ENCODE measurements at regions not wholly inside any gene's neighbourhood (a gene's known extent, or its start where the extent isn't known, plus 50 kb on each side); places are given as distances from the start of the nearest gene placed in this dataset.

GRCh38 chr10:29104661-29105399, 184.0 kb upstream of the LYZL1 start:
- no peak for DNase-seq (ENCODE audit: low read depth in 4 of 4, low spot score in 3 of 4)

GRCh38 chr10:29105516-29106215, 183.2 kb upstream of the LYZL1 start:
- DNase-seq (ENCODE audit: low read depth in 4 of 4, low spot score in 3 of 4) = no peak

- DNase-seq (ENCODE audit: low read depth in 4 of 4, low spot score in 3 of 4) = no peak
Measured at GRCh38 chr10:29106287-29106686, 182.6 kb upstream of the LYZL1 start.

- DNase-seq (ENCODE audit: low read depth in 4 of 4, low spot score in 3 of 4) = no peak
Measured at GRCh38 chr10:29107866-29108498, 180.9 kb upstream of the LYZL1 start.

GRCh38 chr10:29109707-29110571, 178.9 kb upstream of the LYZL1 start:
- no peak for DNase-seq (ENCODE audit: low read depth in 4 of 4, low spot score in 3 of 4)

GRCh38 chr10:29112827-29113615, 175.8 kb upstream of the LYZL1 start:
- no peak for DNase-seq (ENCODE audit: low read depth in 4 of 4, low spot score in 3 of 4)

GRCh38 chr10:29113616-29113945, 175.3 kb upstream of the LYZL1 start:
- DNase-seq (ENCODE audit: low read depth in 4 of 4, low spot score in 3 of 4) = no peak

GRCh38 chr10:29114141-29114540, 174.7 kb upstream of the LYZL1 start:
- DNase-seq (ENCODE audit: low read depth in 4 of 4, low spot score in 3 of 4) = no peak

- DNase-seq (ENCODE audit: low read depth in 4 of 4, low spot score in 3 of 4) = no peak
Measured at GRCh38 chr10:29117781-29118180, 171.1 kb upstream of the LYZL1 start.

GRCh38 chr10:29119374-29119773, 169.5 kb upstream of the LYZL1 start:
- no peak for DNase-seq (ENCODE audit: low read depth in 4 of 4, low spot score in 3 of 4)

GRCh38 chr10:29120216-29120615, 168.7 kb upstream of the LYZL1 start:
- no peak for DNase-seq (ENCODE audit: low read depth in 4 of 4, low spot score in 3 of 4)

- no peak for DNase-seq (ENCODE audit: low read depth in 4 of 4, low spot score in 3 of 4)
Measured at GRCh38 chr10:29124864-29125263, 164.0 kb upstream of the LYZL1 start.

- no peak for DNase-seq (ENCODE audit: low read depth in 4 of 4, low spot score in 3 of 4)
Measured at GRCh38 chr10:29127037-29127700, 161.7 kb upstream of the LYZL1 start.

GRCh38 chr10:29127731-29128130, 161.1 kb upstream of the LYZL1 start:
- DNase-seq (ENCODE audit: low read depth in 4 of 4, low spot score in 3 of 4) = no peak

GRCh38 chr10:29130190-29130673, 158.6 kb upstream of the LYZL1 start:
- DNase-seq (ENCODE audit: low read depth in 4 of 4, low spot score in 3 of 4) = no peak

GRCh38 chr10:29131952-29132547, 156.8 kb upstream of the LYZL1 start:
- no peak for DNase-seq (ENCODE audit: low read depth in 4 of 4, low spot score in 3 of 4)

- DNase-seq (ENCODE audit: low read depth in 4 of 4, low spot score in 3 of 4) = no peak
Measured at GRCh38 chr10:29132551-29133111, 156.2 kb upstream of the LYZL1 start.

GRCh38 chr10:29135337-29135736, 153.5 kb upstream of the LYZL1 start:
- DNase-seq (ENCODE audit: low read depth in 4 of 4, low spot score in 3 of 4) = no peak

- no peak for DNase-seq (ENCODE audit: low read depth in 4 of 4, low spot score in 3 of 4)
Measured at GRCh38 chr10:29136411-29136810, 152.5 kb upstream of the LYZL1 start.

Measured in left renal pelvis (tissue), 4 donors.